Activated naive CD8-positive, alpha-beta T cell treated with anti-CD3 and anti-CD28 coated beads, Interleukin-2, amount 10 ng/mL, durations not matched to agents 7 days and 5 days (primary cell): ENCODE measurements at regions not wholly inside any gene's neighbourhood (a gene's known extent, or its start where the extent isn't known, plus 50 kb on each side); places are given as distances from the start of the nearest gene placed in this dataset.

Source experiments
- ATAC-seq: fragments of 150-1000 bp; cut with Tn5 transposase; one replicate; pipeline ENCODE4 v1.10.0; 2021; ENCODE audit warnings: low read depth, moderate library complexity
- POLR2A ChIA-PET: fragments of 350-600 bp; sonication (Branson Sonifier 250); formaldehyde crosslinking; loops from one replicate; lab custom pipeline; 2021; ENCODE audit warnings: antibody characterized with exemption; lab: Charles Lee
- DNase-seq: peaks from one replicate; pipeline ENCODE4 v3.0.0; 2021
- H3K27ac Mint-ChIP-seq: one replicate; pipeline ENCODE4 v1.8.0; 2022; ENCODE audit warnings: mild to moderate bottlenecking, mixed read lengths
- H3K27me3 Mint-ChIP-seq: one replicate; pipeline ENCODE4 v1.8.0; 2022; ENCODE audit warnings: mild to moderate bottlenecking, moderate library complexity, mixed read lengths
- H3K36me3 Mint-ChIP-seq: one replicate; pipeline ENCODE4 v1.8.0; 2021; ENCODE audit warnings: mild to moderate bottlenecking, mixed read lengths
- H3K4me1 Mint-ChIP-seq: one replicate; pipeline ENCODE4 v1.8.0; 2021; ENCODE audit warnings: mixed read lengths
- H3K4me3 Mint-ChIP-seq: one replicate; pipeline ENCODE4 v1.8.0; 2022; ENCODE audit warnings: mild to moderate bottlenecking, moderate library complexity, mixed read lengths
- H3K9me3 Mint-ChIP-seq: one replicate; pipeline ENCODE4 v1.8.0; 2021; ENCODE audit warnings: mixed read lengths

DNA sequence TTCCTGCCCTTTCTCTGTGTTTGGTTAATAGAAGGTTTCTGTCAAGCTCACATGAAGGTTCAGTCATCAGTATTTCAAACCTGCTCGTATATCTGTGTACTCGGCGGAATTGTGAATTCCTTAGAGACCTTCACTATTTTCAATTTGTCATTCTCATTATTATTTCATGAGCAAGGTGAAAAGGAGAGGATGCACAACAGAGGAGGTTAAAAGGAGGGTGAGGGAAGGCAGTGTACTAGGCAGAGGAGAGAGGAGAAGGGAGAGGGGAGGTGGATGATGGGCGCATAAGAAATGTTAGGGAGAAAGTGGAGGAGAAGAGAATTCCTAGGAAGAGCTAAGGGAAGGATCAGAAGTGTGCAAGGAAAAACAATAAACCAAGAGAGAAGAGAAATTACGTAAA is 185.0 kb upstream of the COBL start:
- Mint-ChIP-seq H3K4me1 (no peaks in the 10 kb centered on the region), H3K27me3 (no peaks in the 10 kb centered on the region), H3K36me3 (no peaks in the 10 kb centered on the region), H3K27ac (no peak overlapping the region), H3K4me3 (no peak overlapping the region), H3K9me3 (no peaks in the 10 kb centered on the region)
- POLR2A ChIA-PET, result no interaction called here
- DNase-seq (no peak), ATAC-seq (no peak)

DNA sequence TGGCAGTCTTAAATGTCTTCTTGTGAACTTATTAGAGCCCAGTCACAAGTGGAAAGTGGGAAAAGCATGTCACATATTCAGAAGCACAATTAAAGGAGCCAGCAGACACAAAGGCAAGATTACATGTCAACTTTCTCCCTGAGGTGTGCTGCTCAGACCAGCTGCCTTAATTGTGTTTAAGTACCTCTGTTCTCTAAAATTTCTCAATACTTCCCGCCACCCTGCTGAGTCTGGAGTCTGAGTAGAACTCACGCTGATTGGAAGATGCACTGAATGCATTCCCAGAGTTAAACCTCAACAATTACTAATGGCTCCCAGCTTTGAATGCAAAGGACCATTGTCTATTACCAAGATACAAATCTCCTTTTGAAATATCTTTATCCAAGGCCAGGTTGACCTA is 166.4 kb upstream of the COBL start:
- Mint-ChIP-seq H3K4me3 (no peak overlapping the region), H3K27ac (no peak overlapping the region), H3K36me3 (no peaks in the 10 kb centered on the region), H3K9me3 (no peaks in the 10 kb centered on the region), H3K4me1 (no peaks in the 10 kb centered on the region), H3K27me3 (no peaks in the 10 kb centered on the region)
- ATAC-seq, result no peak
- DNase-seq, result no peak
- POLR2A ChIA-PET, result no interaction called here

DNA sequence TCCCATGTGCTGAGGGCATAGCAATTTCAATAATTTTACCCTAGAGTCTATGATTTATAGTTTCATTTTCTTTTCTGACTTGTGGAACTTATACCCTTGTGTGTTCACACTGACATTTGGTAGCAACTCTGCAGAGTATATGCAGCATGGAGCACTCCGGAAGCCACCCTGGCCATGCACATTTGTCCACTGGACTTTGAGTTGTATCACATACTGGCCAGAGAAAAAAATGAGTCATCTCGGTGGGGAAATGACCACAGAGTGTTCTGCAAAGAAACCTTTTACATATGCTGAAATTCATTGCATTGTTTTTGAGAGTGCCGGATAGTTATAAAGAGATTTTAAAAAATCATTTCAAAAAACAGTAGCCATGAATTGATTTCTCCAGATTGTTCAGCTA is 164.8 kb upstream of the COBL start:
- POLR2A ChIA-PET, result no interaction called here
- Mint-ChIP-seq H3K4me1 (no peaks in the 10 kb centered on the region), H3K4me3 (no peak overlapping the region), H3K27me3 (no peaks in the 10 kb centered on the region), H3K9me3 (no peaks in the 10 kb centered on the region), H3K36me3 (no peaks in the 10 kb centered on the region), H3K27ac (no peak overlapping the region)
- ATAC-seq (no peak), DNase-seq (no peak)

DNA sequence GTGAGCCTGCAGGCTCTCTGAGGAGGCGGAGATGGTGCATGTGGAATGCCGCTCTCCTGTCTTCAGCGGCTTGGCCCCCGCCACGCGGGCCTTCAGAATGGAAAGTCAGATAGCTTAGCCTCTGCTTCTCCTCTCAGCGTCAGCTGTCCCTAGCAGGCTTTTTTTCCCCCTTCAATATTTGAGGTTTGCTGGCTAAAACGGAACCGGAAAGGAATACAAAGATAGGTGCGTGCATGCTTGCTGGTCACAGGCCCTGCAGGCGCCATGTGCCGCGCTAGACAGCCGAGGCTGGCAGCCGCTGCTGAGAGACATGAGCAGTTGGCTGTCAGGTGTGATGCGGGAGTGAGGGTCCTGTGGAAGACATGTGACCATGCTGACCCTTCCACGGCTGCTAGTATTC is 161.2 kb upstream of the COBL start:
- ATAC-seq (no peak), DNase-seq (no peak)
- H3K36me3 Mint-ChIP-seq, result no peaks in the 10 kb centered on the region
- no peak overlapping the region for H3K27ac Mint-ChIP-seq
- H3K27me3 Mint-ChIP-seq, result peaks cover 1% of the 10 kb centered on the region
- no peaks in the 10 kb centered on the region for H3K4me1 Mint-ChIP-seq
- no peaks in the 10 kb centered on the region for H3K9me3 Mint-ChIP-seq
- no peak overlapping the region for H3K4me3 Mint-ChIP-seq
- POLR2A ChIA-PET, result no interaction called here

DNA sequence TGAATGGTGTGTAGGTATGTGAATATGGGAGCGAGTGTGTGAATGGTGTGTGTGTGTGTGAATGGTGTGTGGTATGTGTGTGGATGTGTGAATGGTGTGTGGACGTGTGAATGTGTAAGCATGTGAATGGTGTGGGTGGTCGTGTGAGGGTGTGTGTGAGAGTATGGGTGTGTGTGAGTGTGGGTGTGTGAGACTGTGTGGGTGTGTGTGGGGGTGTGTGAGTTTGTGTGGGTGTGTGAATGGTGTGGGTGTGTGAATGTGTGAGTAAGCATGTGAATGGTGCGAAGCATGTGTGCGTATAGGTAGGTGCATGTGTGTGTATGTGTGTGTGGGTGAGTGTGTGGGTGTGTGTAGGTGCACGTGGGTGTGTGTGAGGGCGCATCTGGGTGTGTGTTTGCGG is 160.7 kb upstream of the COBL start:
- no peak overlapping the region for H3K4me3 Mint-ChIP-seq
- no peaks in the 10 kb centered on the region for H3K9me3 Mint-ChIP-seq
- no peak overlapping the region for H3K27ac Mint-ChIP-seq
- no peaks in the 10 kb centered on the region for H3K4me1 Mint-ChIP-seq
- H3K36me3 Mint-ChIP-seq, result no peaks in the 10 kb centered on the region
- ATAC-seq (no peak), DNase-seq (no peak)
- H3K27me3 Mint-ChIP-seq, result peaks cover 1% of the 10 kb centered on the region
- POLR2A ChIA-PET, result no interaction called here

DNA sequence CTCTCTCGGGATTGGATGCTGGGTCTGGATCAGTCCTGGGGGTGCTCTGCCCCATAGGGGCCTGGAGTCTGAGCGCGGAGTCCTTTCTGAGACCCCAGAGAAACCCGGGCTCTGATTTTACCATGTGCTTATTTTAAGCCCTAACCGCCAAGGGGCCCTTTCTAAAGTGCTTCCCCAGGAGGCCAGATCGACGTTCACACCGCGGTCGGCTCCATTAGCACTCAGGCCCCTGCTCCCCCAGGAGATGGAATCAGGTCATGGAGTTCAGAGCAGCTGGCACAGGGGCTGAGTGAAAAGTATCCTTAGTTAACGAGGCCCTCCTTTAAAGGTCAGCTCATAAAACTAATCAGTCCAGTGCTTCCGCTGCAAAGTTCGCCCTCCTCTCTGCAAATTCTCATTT is 159.4 kb upstream of the COBL start:
- Mint-ChIP-seq H3K27ac (no peak overlapping the region), H3K4me1 (peaks cover 3% of the 10 kb centered on the region), H3K9me3 (no peaks in the 10 kb centered on the region), H3K27me3 (peaks cover 11% of the 10 kb centered on the region), H3K4me3 (no peak overlapping the region), H3K36me3 (no peaks in the 10 kb centered on the region)
- POLR2A ChIA-PET, result no interaction called here
- no peak for ATAC-seq
- DNase-seq, result no peak

DNA sequence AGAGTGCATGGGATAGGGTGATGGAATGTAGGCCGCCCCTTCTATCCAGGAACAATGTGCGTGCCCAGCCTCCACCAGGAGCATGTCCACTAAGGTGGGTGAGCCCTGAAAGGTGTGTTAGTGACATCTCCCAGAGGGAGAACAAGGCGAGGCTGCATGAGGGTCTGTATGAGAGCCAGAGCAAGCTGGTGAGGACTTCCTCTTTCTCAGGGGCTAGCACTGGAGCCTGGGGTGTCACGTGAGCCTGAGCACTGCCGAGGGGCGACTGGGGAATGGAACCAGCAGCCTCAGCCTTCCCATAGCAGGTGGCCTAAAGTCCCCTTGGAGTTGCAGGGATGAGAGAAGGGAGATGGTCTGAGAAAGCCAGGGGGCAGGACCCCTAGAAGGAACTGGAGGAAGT is 156.3 kb upstream of the COBL start:
- ATAC-seq (no peak), DNase-seq (no peak)
- POLR2A ChIA-PET, result no interaction called here
- Mint-ChIP-seq H3K4me3 (no peak overlapping the region), H3K27me3 (peaks cover 16% of the 10 kb centered on the region), H3K4me1 (peaks cover 10% of the 10 kb centered on the region), H3K27ac (no peak overlapping the region), H3K9me3 (no peaks in the 10 kb centered on the region), H3K36me3 (no peaks in the 10 kb centered on the region)

DNA sequence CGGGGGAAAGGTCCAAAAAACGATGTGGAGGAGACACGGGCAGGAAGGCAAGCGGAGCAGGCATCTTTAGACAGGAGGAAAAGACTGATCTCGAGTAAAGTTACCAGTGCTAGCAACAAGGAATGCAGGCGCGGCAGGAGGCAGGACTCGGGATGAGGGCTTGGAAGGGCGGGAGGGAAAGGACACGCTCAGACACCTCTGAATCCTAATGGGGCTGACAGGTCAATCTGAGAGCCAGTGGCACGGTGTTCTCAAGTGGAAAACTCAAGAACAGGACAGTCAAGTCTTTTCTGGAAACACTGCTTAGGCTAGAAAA is 155.3 kb upstream of the COBL start:
- ATAC-seq, result no peak
- Mint-ChIP-seq H3K27ac (no peak overlapping the region), H3K4me3 (peak overlapping the region; percentile 38), H3K4me1 (peaks cover 18% of the 10 kb centered on the region), H3K36me3 (no peaks in the 10 kb centered on the region), H3K9me3 (peaks cover 2% of the 10 kb centered on the region), H3K27me3 (peaks cover 16% of the 10 kb centered on the region)
- POLR2A ChIA-PET, result no interaction called here
- no peak for DNase-seq

DNA sequence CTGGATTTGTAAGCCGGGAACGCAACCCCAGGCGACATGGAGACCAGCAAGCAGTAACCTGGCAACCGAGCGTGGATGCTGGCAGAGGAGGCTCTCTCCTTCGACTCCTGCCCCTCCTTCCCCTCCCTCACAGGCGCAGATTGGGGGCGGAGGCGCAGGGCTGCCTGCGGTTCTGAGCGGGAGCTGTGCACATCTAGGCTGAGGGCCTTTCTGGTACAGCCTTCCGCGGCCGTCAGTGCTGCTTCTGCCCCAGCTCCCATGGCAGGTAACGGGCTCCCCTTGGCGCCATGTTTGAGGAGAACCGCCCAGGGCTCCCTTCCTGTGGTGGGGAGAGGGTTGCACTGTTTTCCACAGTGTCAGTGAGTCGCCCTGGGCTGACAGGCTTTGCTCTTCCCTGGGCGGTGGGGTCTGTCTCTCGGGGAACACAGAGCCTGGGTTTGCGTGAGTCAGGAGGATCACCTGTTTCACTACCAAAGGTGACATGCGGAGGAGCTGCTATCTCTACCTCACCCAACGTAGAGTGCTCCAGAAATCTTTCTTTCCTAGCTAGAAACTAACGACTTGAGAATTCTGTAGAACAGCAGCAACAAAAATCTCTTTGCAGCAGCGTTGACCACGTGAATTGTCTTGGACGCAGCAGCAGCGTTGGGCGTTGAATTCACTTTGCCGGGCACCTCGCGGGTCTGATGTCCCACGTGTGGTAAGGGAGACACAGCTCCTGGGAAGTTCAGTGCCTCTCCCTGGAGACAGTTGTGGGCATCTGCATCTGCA is 154.8 kb upstream of the COBL start:
- DNase-seq (peak; percentile 36), ATAC-seq (peak; percentile 44)
- peaks cover 2% of the 10 kb centered on the region for H3K9me3 Mint-ChIP-seq
- peaks cover 19% of the 10 kb centered on the region for H3K4me1 Mint-ChIP-seq
- H3K27me3 Mint-ChIP-seq, result peaks cover 16% of the 10 kb centered on the region
- no peaks in the 10 kb centered on the region for H3K36me3 Mint-ChIP-seq
- no peak overlapping the region for H3K27ac Mint-ChIP-seq
- H3K4me3 Mint-ChIP-seq, result peak overlapping the region; percentile 38
- POLR2A ChIA-PET, result no interaction called here

DNA sequence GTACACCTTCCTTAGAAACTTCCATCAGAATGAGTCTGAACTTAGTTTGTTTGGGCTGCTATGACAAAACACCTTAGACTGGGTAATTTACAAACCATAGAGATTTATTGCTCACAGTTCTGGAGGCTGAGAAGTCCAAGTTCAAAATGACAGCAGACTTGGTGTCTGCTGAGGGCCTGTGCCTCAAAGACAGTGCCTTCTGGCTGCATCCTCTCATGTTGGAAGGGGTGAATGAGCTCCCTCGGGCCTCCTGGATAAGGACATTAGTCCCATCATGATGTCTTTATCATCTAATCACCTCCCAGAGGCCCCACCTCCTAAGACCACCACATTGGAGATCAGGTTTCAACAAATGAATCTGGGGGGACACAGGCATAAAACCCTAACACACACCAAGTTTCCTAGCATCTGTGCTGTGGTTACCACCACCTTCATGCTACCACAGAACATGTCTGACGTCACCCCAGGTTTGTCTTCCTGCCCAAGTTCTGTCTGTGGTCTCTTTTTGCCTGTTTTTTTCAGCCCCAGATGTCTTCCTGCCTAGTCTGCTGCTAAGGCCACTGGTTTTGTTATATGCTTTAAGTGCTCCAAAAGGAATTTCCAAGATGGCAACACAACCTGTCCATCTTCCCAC is 150.9 kb upstream of the COBL start:
- POLR2A ChIA-PET, result no interaction called here
- ATAC-seq (peak; percentile 85), DNase-seq (peak; percentile 47)
- Mint-ChIP-seq H3K36me3 (no peaks in the 10 kb centered on the region), H3K4me1 (peaks cover 21% of the 10 kb centered on the region), H3K4me3 (peak overlapping the region; percentile 10), H3K27me3 (peaks cover 21% of the 10 kb centered on the region), H3K27ac (peak overlapping the region; percentile 18), H3K9me3 (peaks cover 6% of the 10 kb centered on the region)

DNA sequence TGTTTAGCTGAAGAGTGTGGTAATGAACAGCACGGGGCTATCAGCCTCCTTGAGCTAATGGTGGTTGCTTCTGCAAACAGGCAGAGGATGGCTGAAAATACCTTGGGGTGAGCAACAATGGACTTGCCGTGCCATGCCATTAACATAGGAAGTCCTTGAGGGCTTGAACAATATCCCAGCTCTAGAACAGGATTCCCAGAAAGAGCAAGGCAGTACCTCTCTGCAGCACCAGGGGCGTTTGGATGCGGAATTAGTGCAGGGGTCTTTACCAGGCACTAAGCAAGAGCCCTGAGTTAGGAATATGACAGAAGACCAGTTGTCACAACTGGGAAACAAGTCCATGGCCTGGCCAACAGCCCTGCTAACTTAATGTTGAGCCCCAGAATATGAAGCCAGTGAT is 143.2 kb upstream of the COBL start:
- POLR2A ChIA-PET, result no interaction called here
- no peak overlapping the region for H3K27ac Mint-ChIP-seq
- no peak overlapping the region for H3K4me3 Mint-ChIP-seq

DNA sequence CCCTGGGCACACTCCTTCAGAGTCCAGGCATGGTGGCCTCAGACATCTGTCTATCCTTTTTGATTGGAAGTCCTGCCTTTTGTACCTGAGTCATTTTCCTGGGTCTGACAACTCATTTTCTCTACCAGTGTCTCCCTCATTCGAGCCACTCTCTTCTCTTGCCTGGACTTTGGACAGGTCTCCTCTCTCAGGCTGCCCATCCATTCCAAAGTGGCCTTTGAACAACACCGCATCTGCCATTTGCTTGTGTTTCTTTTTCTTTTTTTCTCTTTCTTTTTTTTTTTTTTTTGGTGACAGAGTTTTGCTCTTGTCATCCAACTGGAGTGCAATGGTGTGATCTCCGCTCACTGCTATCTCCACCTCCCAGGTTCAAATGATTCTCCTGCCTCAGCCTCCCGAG is 142.1 kb upstream of the COBL start:
- POLR2A ChIA-PET, result no interaction called here
- DNase-seq (no peak), ATAC-seq (no peak)
- H3K4me1 Mint-ChIP-seq, result no peaks in the 10 kb centered on the region
- H3K9me3 Mint-ChIP-seq, result no peaks in the 10 kb centered on the region
- H3K27ac Mint-ChIP-seq, result no peak overlapping the region
- H3K4me3 Mint-ChIP-seq, result no peak overlapping the region
- H3K27me3 Mint-ChIP-seq, result peaks cover 7% of the 10 kb centered on the region
- no peaks in the 10 kb centered on the region for H3K36me3 Mint-ChIP-seq

More for the DNA sequence above, 143.2 kb upstream of the COBL start:
- Mint-ChIP-seq H3K9me3 (peaks cover 3% of the 10 kb centered on the region), H3K27me3 (peaks cover 9% of the 10 kb centered on the region), H3K4me1 (no peaks in the 10 kb centered on the region), H3K36me3 (no peaks in the 10 kb centered on the region)
- DNase-seq, result no peak
- ATAC-seq, result no peak

DNA sequence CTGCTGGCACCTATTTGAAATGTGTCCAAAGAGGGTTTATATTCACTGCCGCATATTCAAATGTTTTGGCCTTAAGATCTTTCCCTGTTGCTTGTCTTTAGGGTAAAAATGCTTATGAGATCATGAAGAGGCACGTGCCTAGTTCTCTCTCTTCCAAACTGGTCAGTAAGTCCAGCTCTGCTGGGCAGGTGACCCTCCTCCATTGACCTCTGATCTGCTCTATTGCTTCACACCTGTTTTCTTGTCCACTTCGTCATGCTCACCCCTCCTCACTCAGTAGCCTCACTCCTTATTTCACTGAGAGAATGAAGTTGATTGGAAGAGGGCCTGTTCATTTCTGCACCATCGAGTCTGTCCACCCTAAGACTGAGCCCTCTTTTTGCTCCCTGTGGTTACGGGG is 140.5 kb upstream of the COBL start:
- Mint-ChIP-seq H3K9me3 (no peaks in the 10 kb centered on the region), H3K27ac (no peak overlapping the region), H3K4me3 (no peak overlapping the region), H3K27me3 (peaks cover 3% of the 10 kb centered on the region), H3K4me1 (no peaks in the 10 kb centered on the region), H3K36me3 (no peaks in the 10 kb centered on the region)
- no peak for ATAC-seq
- DNase-seq, result no peak
- POLR2A ChIA-PET, result no interaction called here

DNA sequence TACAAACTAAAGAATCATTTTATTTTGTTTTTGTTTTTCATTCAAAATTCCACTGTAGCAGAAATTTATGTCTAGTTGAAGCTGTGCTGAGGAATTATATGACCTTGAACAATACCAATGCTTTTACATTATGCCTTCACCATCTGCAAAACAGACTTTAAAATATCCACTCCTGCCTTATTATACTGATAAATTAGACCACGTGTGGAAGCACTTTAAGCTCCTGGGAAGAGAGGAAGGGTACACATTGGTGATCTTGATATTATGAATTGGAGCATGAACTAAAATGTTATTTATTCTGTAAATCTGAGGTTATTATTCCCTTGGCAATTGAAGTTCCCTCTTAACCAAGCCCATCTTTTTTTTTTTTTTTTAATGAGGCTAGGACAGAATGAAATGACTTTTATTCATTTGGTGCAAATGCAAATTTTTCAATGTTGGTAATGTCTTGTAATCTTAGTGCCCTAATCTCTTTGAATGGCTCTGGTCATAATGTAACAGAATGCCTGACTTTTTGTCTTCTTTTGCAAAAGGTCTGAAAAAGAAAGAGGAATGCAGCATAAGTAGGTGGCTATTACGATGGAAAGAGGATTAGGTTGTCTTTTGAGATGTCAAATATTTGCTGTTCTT is 139.9 kb upstream of the COBL start:
- no peaks in the 10 kb centered on the region for H3K4me1 Mint-ChIP-seq
- DNase-seq (no peak), ATAC-seq (no peak)
- no peak overlapping the region for H3K4me3 Mint-ChIP-seq
- no peaks in the 10 kb centered on the region for H3K36me3 Mint-ChIP-seq
- H3K27ac Mint-ChIP-seq, result no peak overlapping the region
- peaks cover 3% of the 10 kb centered on the region for H3K27me3 Mint-ChIP-seq
- no peaks in the 10 kb centered on the region for H3K9me3 Mint-ChIP-seq
- POLR2A ChIA-PET, result no interaction called here
